Heart left ventricle (tissue), 16 donors: ENCODE measurements at regions not wholly inside any gene's neighbourhood (a gene's known extent, or its start where the extent isn't known, plus 50 kb on each side); places are given as distances from the start of the nearest gene placed in this dataset.

Experiments
- ATAC-seq, 4 donors: fragments of 200-7000 bp; cut with Tn5 transposase; one replicate each; pipeline ENCODE4 v1.9.1; 2020 to 2022; ENCODE audit warnings: moderate library complexity in 4 of 4, mild to moderate bottlenecking in 3 of 4, moderate number of reproducible peaks in 1 of 4
- DNase-seq, 5 donors: peaks; one replicate each; pipeline ENCODE4 v3.0.0-alpha.2; 2020
- H3K27ac ChIP-seq, 12 donors: fragments of 200-600 bp; sonication (generic) in 4 of 12; one replicate each; pipeline versions ENCODE4 v1.5.0 to v1.8.0; 2016 to 2022; ENCODE audit warnings: mild to moderate bottlenecking in 2 of 12
- H3K27me3 ChIP-seq, 9 donors: fragments of 200-600 bp; sonication (generic) in 2 of 9; one replicate each; pipeline versions ENCODE4 v1.5.1 to v1.8.0; 2016 to 2022; ENCODE audit warnings: mild to moderate bottlenecking in 3 of 9
- H3K36me3 ChIP-seq, 9 donors: fragments of 200-600 bp; sonication (generic) in 2 of 9; one replicate each; pipeline versions ENCODE4 v1.5.0 to v1.8.0; 2018 to 2022; ENCODE audit warnings: mild to moderate bottlenecking in 2 of 9
- H3K4me1 ChIP-seq, 12 donors: fragments of 200-600 bp; sonication (generic) in 4 of 12; one replicate each; pipeline versions ENCODE4 v1.5.0 to v1.8.0; 2016 to 2022; ENCODE audit warnings: mild to moderate bottlenecking in 3 of 12
- H3K4me3 ChIP-seq, 12 donors: fragments of 200-600 bp; sonication (generic) in 4 of 12; one replicate each; pipeline versions ENCODE4 v1.5.0 to v1.8.0; 2017 to 2022; ENCODE audit warnings: mild to moderate bottlenecking in 9 of 12, moderate library complexity in 4 of 12
- H3K9me3 ChIP-seq, 12 donors: fragments of 200-600 bp; sonication (generic) in 4 of 12; one replicate each; pipeline versions ENCODE4 v1.5.0 to v1.8.0; 2016 to 2022; ENCODE audit warnings: mild to moderate bottlenecking in 1 of 12
- CTCF ChIP-seq, 12 donors: fragments of 200-600 bp; sonication (generic) in 4 of 12; IDR thresholded peaks; one replicate each; pipeline versions ENCODE4 v1.5.0 to v1.8.0; 2018 to 2022; ENCODE audit warnings: antibody characterized with exemption in 12 of 12, mild to moderate bottlenecking in 5 of 12
- POLR2A ChIP-seq, 2 donors: fragments of 450-650 bp; IDR thresholded peaks; one replicate each; pipeline ENCODE4 v1.6.1; 2017; ENCODE audit warnings: antibody characterized with exemption in 2 of 2, mild to moderate bottlenecking in 2 of 2, moderate library complexity in 2 of 2
- whole genome bisulfite sequencing, 4 donors: extraction: QIAGEN DNeasy Blood & Tissue Kit in 2 of 4; methylation state at CpG; one replicate each; pipeline versions ENCODE4 v1.1.5 to v1.1.7; 2013 to 2018; 5-methylcytosine and 5-hydroxymethylcytosine counted together
- intact Hi-C, 10 donors: fragments of 100-400 bp; cut with DNase I; formaldehyde crosslinking; loops; one replicate each; pipeline versions ENCODE4 v1.11.1 to v1.14.2; 2022
- donor health status: ischemic (EF 13 %, LVEDD 7.1; RV severe dilation, severe dysfunction).
- donor health status: healthy with polysubstance abuse.
- donor health status: DM: no; HTN: yes; CAD: no.
- donor health status: DM: no; HTN: no; CAD: no.
- donor health status: ischemic (EF 25% LVEDD 6.9; RV normal size, moderate dysfunction).
- donor health status: ischemic (EF 25% LVEDD 5.7; RV mildly dilated, moderate dysfunction).
- donor health status: healthy.
- donor health status: DM: yes; HTN: yes; CAD: no.
- donor health status: ischemic (EF 35%, LVEDD 5.7; RV mildly dilated, moderate dysfunction).
- donor health status: nonischemic (EF 11% LVEDD 7.7; RV severe dilation, severe dysfunction).
- donor health status: DM: yes; HTN: yes; CAD: no.
- donor health status: PGD.
- donor health status: ischemic (EF 29% LVEDD 5.4; RV normal size, mild dysfunction).
- donor health status: nonischemic (EF 23%, LVEDD 6.1; RV moderate dilation, normal function).

- intact Hi-C loops, result no loop called here
- TF ChIP-seq CTCF (IDR thresholded peaks at IDR 0.05), result no peak
- TF ChIP-seq POLR2A (IDR thresholded peaks at IDR 0.05), result no peak
- Histone ChIP-seq H3K9me3 (no peaks in the 10 kb centered on the region), H3K4me1 (no peaks in the 10 kb centered on the region), H3K4me3 (no peak overlapping the region), H3K27ac (no peak overlapping the region), H3K27me3 (no peaks in the 10 kb centered on the region), H3K36me3 (no peaks in the 10 kb centered on the region)
- WGBS, 4 donors, result 82 to 90% (median 87%) methylated on average over 4 of the region's 4 CpGs
- DNase-seq (no peak), ATAC-seq (no peak)
Observed at GRCh38 chrX:149199734-149200133, 305.4 kb downstream of the IDS start.

- no peaks in the 10 kb centered on the region for H3K27me3 ChIP-seq
- intact Hi-C loops, result no loop called here
- no peaks in the 10 kb centered on the region for H3K4me1 ChIP-seq
- no peak overlapping the region for H3K4me3 ChIP-seq
- no peak overlapping the region for H3K27ac ChIP-seq
- H3K36me3 ChIP-seq, result no peaks in the 10 kb centered on the region
- 80 to 87% (median 83%) methylated on average over 8 to 11 of the region's 11 CpGs for WGBS, 4 donors
- ATAC-seq (no peak), DNase-seq (no peak)
- no peaks in the 10 kb centered on the region for H3K9me3 ChIP-seq
- TF ChIP-seq POLR2A (IDR thresholded peaks at IDR 0.05) (no peak), CTCF (IDR thresholded peaks at IDR 0.05) (no peak)
Observed at GRCh38 chrX:149198980-149199732, 305.9 kb downstream of the IDS start.

- no peak for TF ChIP-seq POLR2A (IDR thresholded peaks at IDR 0.05)
- TF ChIP-seq CTCF (IDR thresholded peaks at IDR 0.05), result no peak
- Histone ChIP-seq H3K4me3 (no peak overlapping the region), H3K4me1 (no peaks in the 10 kb centered on the region), H3K27ac (no peak overlapping the region), H3K9me3 (no peaks in the 10 kb centered on the region), H3K27me3 (no peaks in the 10 kb centered on the region), H3K36me3 (no peaks in the 10 kb centered on the region)
- intact Hi-C loops, result no loop called here
- DNase-seq (no peak), ATAC-seq (no peak)
- 65 to 76% (median 66%) methylated on average over 2 of the region's 2 CpGs for WGBS, 4 donors
Observed at GRCh38 chrX:149185087-149185486, 320.0 kb downstream of the IDS start.

GRCh38 chrX:149161435-149162088 lies 343.5 kb downstream of the IDS start:
- Histone ChIP-seq H3K27ac (no peak overlapping the region), H3K4me3 (no peak overlapping the region), H3K36me3 (no peaks in the 10 kb centered on the region), H3K9me3 (peaks cover 0 to 5% (median 0%) of the 10 kb centered on the region in 12 donors), H3K27me3 (no peaks in the 10 kb centered on the region), H3K4me1 (no peaks in the 10 kb centered on the region)
- WGBS, 4 donors, result 81 to 94% (median 87%) methylated on average over 2 of the region's 2 CpGs
- TF ChIP-seq CTCF (IDR thresholded peaks at IDR 0.05) (no peak), POLR2A (IDR thresholded peaks at IDR 0.05) (no peak)
- DNase-seq, result no peak
- no peak for ATAC-seq
- intact Hi-C loops, result no loop called here
